Islet of Langerhans (tissue), 1 donor: ENCODE measurements at regions not wholly inside any gene's neighbourhood (a gene's known extent, or its start where the extent isn't known, plus 50 kb on each side); places are given as distances from the start of the nearest gene placed in this dataset.
"Not testable (repeated sequence)": the region's sequence is repeated elsewhere in the genome, so short reads cannot be mapped to it uniquely, and the experiment has no call there.

Source experiments
- FAIRE-seq: peaks from one replicate; lab custom pipeline; 2011; peaks lifted over from hg19 to GRCh38; lab: Jason Lieb, UNC

- FAIRE-seq = no peak
These were observed 497.8 kb downstream of the PREX1 start for GRCh38 chr20:48329676-48330664.

- FAIRE-seq = no peak
These were observed 498.7 kb downstream of the PREX1 start for GRCh38 chr20:48329031-48329615.

GRCh38 chr20:48327848-48328247 is 500.0 kb downstream of the PREX1 start:
- not testable (repeated sequence) for FAIRE-seq

- FAIRE-seq = no peak
These were observed 500.9 kb downstream of the PREX1 start for GRCh38 chr20:48326868-48327267.

GRCh38 chr20:48326434-48326691 is 501.4 kb downstream of the PREX1 start:
- no peak for FAIRE-seq

- FAIRE-seq = no peak
These were observed 502.0 kb downstream of the PREX1 start for GRCh38 chr20:48325656-48326433.

GRCh38 chr20:48324744-48325143 is 503.1 kb downstream of the PREX1 start:
- FAIRE-seq = no peak

- no peak for FAIRE-seq
These were observed 506.5 kb downstream of the PREX1 start for GRCh38 chr20:48321271-48321670.

GRCh38 chr20:48319943-48320584 is 507.7 kb downstream of the PREX1 start:
- FAIRE-seq = no peak

GRCh38 chr20:48317578-48317977 is 510.2 kb downstream of the PREX1 start:
- no peak for FAIRE-seq

- FAIRE-seq = no peak
These were observed 512.7 kb downstream of the PREX1 start for GRCh38 chr20:48314925-48315592.

GRCh38 chr20:48313324-48313723 is 514.5 kb downstream of the PREX1 start:
- FAIRE-seq = no peak

GRCh38 chr20:48311956-48312355 is 515.8 kb downstream of the PREX1 start:
- no peak for FAIRE-seq

GRCh38 chr20:48310305-48310704 is 517.5 kb downstream of the PREX1 start:
- FAIRE-seq = no peak

- no peak for FAIRE-seq
These were observed 518.5 kb downstream of the PREX1 start for GRCh38 chr20:48309293-48309692.

GRCh38 chr20:48308882-48309281 is 518.9 kb downstream of the PREX1 start:
- no peak for FAIRE-seq

- no peak for FAIRE-seq
These were observed 519.5 kb downstream of the PREX1 start for GRCh38 chr20:48308232-48308781.

GRCh38 chr20:48307277-48307676 is 520.5 kb downstream of the PREX1 start:
- FAIRE-seq = no peak

GRCh38 chr20:48302844-48303542 is 517.7 kb upstream of the SULF2 start:
- FAIRE-seq = no peak

GRCh38 chr20:48302149-48302548 is 516.9 kb upstream of the SULF2 start:
- no peak for FAIRE-seq

- FAIRE-seq = no peak
These were observed 515.9 kb upstream of the SULF2 start for GRCh38 chr20:48301189-48301588.
